WERI-Rb-1 (cell line): ENCODE measurements at regions not wholly inside any gene's neighbourhood (a gene's known extent, or its start where the extent isn't known, plus 50 kb on each side); places are given as distances from the start of the nearest gene placed in this dataset.
A peak's percentile ranks its signal among the peaks of the same experiment; 100 is the strongest.

Source experiments
- DNase-seq: peaks from one replicate; pipeline ENCODE4 v3.0.0-alpha.2; 2020
- H3K27ac ChIP-seq: fragments of 250-450 bp; sonication (Bioruptor Pico); 2 replicates; pipeline ENCODE4 v1.5.1; 2020; ENCODE audit warnings: mild to moderate bottlenecking, moderate library complexity
- H3K27me3 ChIP-seq: fragments of 250-450 bp; sonication (Bioruptor Pico); 2 replicates; pipeline ENCODE4 v1.5.1; 2021; ENCODE audit warnings: mild to moderate bottlenecking, low read depth, moderate library complexity; ENCODE audit not compliant: insufficient read depth, severe bottlenecking
- H3K36me3 ChIP-seq: fragments of 250-450 bp; sonication (Bioruptor Pico); 2 replicates; pipeline ENCODE4 v1.5.1; 2020; ENCODE audit warnings: mild to moderate bottlenecking, moderate library complexity
- H3K4me3 ChIP-seq: 2 replicates; pipeline ENCODE4 v1.5.1; 2011; ENCODE audit warnings: low read depth, mild to moderate bottlenecking, control low read depth, low read length
- H3K9me3 ChIP-seq: fragments of 250-450 bp; sonication (Bioruptor Pico); 2 replicates; pipeline ENCODE4 v1.5.1; 2021; ENCODE audit warnings: mild to moderate bottlenecking, moderate library complexity; ENCODE audit not compliant: severe bottlenecking
- TF ChIP-seq, protein P1 (sequence below): IDR thresholded peaks from 2 replicates; pipeline ENCODE4 v1.5.1; 2011; ENCODE audit warnings: low read depth, mild to moderate bottlenecking, control low read depth, inconsistent platforms, low read length

DNA sequence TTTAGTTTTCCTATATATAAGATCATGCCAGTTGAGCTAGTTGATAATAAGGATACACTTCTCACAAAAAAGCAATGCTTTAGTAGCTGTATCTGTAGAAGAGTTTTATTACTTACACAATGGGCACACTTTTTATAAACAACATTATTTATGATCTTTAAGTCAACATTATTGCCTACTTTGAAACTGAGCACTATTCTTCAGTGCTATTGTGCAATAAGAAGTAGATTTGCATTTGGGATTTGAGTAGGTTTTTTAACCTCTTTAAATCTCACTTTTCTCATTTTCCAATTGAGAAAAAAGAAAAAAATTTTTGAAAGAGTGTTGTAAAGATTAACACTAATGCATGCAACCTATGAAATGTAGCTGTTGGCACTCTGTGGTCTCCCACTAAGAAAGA lies 1198.3 kb downstream of the GALC start:
- TF ChIP-seq, protein P1, sequence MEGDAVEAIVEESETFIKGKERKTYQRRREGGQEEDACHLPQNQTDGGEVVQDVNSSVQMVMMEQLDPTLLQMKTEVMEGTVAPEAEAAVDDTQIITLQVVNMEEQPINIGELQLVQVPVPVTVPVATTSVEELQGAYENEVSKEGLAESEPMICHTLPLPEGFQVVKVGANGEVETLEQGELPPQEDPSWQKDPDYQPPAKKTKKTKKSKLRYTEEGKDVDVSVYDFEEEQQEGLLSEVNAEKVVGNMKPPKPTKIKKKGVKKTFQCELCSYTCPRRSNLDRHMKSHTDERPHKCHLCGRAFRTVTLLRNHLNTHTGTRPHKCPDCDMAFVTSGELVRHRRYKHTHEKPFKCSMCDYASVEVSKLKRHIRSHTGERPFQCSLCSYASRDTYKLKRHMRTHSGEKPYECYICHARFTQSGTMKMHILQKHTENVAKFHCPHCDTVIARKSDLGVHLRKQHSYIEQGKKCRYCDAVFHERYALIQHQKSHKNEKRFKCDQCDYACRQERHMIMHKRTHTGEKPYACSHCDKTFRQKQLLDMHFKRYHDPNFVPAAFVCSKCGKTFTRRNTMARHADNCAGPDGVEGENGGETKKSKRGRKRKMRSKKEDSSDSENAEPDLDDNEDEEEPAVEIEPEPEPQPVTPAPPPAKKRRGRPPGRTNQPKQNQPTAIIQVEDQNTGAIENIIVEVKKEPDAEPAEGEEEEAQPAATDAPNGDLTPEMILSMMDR: no peak
- Histone ChIP-seq H3K4me3 (no peak overlapping the region), H3K27me3 (no peaks in the 10 kb centered on the region), H3K27ac (no peak overlapping the region), H3K36me3 (no peaks in the 10 kb centered on the region), H3K9me3 (no peaks in the 10 kb centered on the region)
- DNase-seq: no peak

DNA sequence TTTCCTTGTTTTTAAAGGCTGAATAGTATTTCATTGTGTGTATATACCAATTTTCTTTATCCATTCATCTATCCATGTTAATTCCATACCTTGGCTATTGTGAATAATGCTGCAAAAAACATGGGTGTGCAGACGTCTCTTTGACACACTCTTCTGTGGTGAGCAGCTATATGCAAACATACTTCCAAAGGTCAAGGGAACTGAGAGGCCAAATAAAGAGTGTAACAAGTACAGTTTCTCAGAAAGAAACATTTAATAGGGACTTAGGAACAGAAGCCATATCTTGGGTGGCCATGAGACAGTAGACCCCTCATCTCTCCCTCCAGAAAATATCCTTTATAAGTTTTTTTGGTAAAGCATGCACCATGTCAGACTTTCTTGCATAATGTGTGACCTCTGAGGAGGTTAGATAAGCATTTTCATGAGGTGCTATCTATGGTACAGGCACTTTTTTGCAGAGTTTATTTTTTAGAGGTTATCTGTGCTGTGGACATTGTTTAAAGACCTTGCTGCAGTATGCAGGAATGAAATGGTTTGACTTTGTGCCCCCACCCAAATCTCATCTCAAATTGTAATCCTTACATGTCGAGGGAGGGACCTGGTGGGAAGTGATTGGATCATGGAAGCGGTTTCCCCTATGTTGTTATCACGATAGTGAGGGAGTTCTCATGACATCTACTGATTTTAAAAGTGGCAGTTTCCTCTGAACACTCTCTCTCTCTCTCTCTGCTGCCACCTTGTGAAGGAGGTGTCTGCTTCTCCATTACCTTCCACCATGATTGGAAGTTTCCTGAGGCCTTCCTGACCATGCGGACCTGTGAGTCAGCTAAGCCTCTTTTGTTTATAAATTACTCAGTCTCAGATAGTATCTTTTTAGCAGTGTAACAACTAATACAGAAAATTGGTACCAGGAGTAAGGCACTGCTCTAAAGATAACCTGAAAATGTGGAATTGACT lies 1202.3 kb downstream of the GALC start:
- Histone ChIP-seq H3K27ac (no peak overlapping the region), H3K9me3 (no peaks in the 10 kb centered on the region), H3K36me3 (no peaks in the 10 kb centered on the region), H3K4me3 (no peak overlapping the region), H3K27me3 (no peaks in the 10 kb centered on the region)
- no peak for DNase-seq
- TF ChIP-seq, protein P1: no peak

DNA sequence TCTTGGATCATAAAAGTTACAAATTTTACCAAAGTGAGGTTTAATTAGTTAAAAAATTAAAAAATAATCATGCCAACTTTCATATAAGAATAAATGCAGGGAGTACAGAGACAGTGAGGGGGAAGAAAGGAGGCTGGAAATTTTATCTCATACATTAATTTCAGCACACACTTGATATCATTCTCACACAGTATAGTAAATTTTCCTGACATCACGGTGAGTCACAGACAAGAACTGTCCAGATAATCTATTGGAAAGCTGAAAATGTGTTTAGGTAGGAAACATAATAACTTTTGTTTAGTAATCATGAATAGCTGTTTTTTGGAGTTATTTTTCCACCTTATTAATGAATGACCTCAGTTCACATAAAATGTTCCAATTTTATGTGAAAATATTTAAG lies 1204.8 kb downstream of the GALC start:
- DNase-seq: no peak
- Histone ChIP-seq H3K9me3 (no peaks in the 10 kb centered on the region), H3K27me3 (no peaks in the 10 kb centered on the region), H3K27ac (no peak overlapping the region), H3K36me3 (no peaks in the 10 kb centered on the region), H3K4me3 (no peak overlapping the region)
- TF ChIP-seq, protein P1: no peak

DNA sequence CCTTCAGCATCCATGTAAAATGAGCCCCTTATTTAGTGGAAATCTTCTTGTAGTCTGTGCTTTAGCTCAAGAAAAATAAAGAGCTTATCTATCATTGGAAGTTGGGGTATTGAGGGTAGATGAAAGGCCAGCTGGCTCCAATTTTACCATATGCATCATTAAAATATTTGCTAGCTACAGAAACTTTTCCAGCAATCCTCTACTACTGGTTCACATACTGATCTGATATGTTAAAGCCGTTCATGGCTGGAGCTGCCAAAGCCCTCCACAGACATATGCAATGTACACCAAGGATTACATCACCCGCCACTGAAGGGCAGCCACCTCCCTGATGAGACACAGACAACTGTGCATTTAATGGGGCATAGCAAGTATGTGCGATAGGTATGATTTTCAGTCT lies 1205.3 kb downstream of the GALC start:
- DNase-seq: peak; percentile 25
- Histone ChIP-seq H3K27me3 (no peaks in the 10 kb centered on the region), H3K4me3 (no peak overlapping the region), H3K9me3 (no peaks in the 10 kb centered on the region), H3K36me3 (no peaks in the 10 kb centered on the region), H3K27ac (no peak overlapping the region)
- TF ChIP-seq, protein P1: no peak

DNA sequence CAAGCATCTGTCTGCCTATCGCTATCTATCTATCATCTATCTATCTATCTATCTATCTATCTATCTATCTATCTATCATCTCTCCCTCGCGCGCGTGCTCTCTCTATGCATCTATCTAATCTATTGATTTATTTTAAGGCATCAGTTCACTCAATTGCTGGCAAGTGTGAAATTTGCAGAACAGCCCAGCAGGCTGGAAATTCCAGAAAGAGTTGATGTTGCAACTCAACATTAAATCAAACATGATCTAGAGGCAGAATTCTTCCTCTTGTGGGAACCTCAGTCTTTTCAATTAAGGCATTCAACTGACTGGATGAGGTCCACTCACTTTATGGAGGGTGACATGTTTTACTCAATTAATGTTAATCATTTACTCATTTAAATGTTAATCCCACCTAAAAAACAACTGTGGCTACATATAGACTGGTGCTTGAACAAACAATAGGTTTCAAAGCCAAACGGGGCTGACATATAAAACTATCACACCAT lies 1210.8 kb downstream of the GALC start:
- DNase-seq: no peak
- Histone ChIP-seq H3K4me3 (no peak overlapping the region), H3K36me3 (no peaks in the 10 kb centered on the region), H3K9me3 (no peaks in the 10 kb centered on the region), H3K27me3 (no peaks in the 10 kb centered on the region), H3K27ac (no peak overlapping the region)
- TF ChIP-seq, protein P1: no peak
